MCF 10A (cell line): ENCODE measurements at regions not wholly inside any gene's neighbourhood (a gene's known extent, or its start where the extent isn't known, plus 50 kb on each side); places are given as distances from the start of the nearest gene placed in this dataset.

Experiments used
- BruUV-seq: library from RNA; stranded (reverse); fragments of 400-500 nt; replicated peaks from 2 replicates; lab custom pipeline; 2021; lab: Mats Ljungman, UMichigan
- CTCF ChIA-PET: fragments of 300-600 bp; sonication (Branson Sonifier 250); formaldehyde crosslinking; extraction: SDS; loops from one replicate; lab custom pipeline; 2021; ENCODE audit warnings: antibody characterized with exemption, inconsistent platforms; lab: Yijun Ruan, JAX
- POLR2A ChIA-PET: fragments of 300-600, 350-650 bp; sonication (Branson Sonifier 250); formaldehyde crosslinking; extraction: SDS; loops from one replicate; lab custom pipeline; 2020; ENCODE audit warnings: antibody characterized with exemption, inconsistent platforms; lab: Yijun Ruan, JAX
- DNase-seq: peaks from one replicate; pipeline ENCODE4 v3.0.0-alpha.2; 2018; ENCODE audit not compliant: unreplicated experiment
- H3K27ac Mint-ChIP-seq: one replicate; pipeline ENCODE4 v1.8.0; 2022; ENCODE audit warnings: mild to moderate bottlenecking, low read depth, mixed read lengths; ENCODE audit not compliant: unreplicated experiment
- H3K27me3 Mint-ChIP-seq: one replicate; pipeline ENCODE4 v1.8.0; 2022; ENCODE audit warnings: mixed read lengths; ENCODE audit not compliant: insufficient read depth, unreplicated experiment
- H3K36me3 Mint-ChIP-seq: one replicate; pipeline ENCODE4 v1.8.0; 2022; ENCODE audit warnings: mild to moderate bottlenecking, moderate library complexity, mixed read lengths; ENCODE audit not compliant: insufficient read depth, unreplicated experiment
- H3K4me1 Mint-ChIP-seq: one replicate; pipeline ENCODE4 v1.8.0; 2022; ENCODE audit warnings: mixed read lengths; ENCODE audit not compliant: insufficient read depth, unreplicated experiment
- H3K4me3 Mint-ChIP-seq: one replicate; pipeline ENCODE4 v1.8.0; 2022; ENCODE audit warnings: mild to moderate bottlenecking, moderate library complexity, mixed read lengths; ENCODE audit not compliant: unreplicated experiment
- H3K9me3 Mint-ChIP-seq: one replicate; pipeline ENCODE4 v1.8.0; 2022; ENCODE audit warnings: mixed read lengths; ENCODE audit not compliant: unreplicated experiment
- CTCF ChIP-seq: fragments of 200-600 bp; IDR thresholded peaks from one replicate; pipeline ENCODE4 v1.8.0; 2022; ENCODE audit warnings: antibody characterized with exemption, mild to moderate bottlenecking; ENCODE audit not compliant: unreplicated experiment
- intact Hi-C: fragments of 100-400 bp; cut with micrococcal nuclease; formaldehyde crosslinking; loops from 2 replicates; pipeline ENCODE4 v1.14.1; 2022

- no TSS peak for BruUV-seq
- Mint-ChIP-seq H3K27me3 (no peaks in the 10 kb centered on the region), H3K27ac (peak overlapping the region; percentile 83), H3K36me3 (no peaks in the 10 kb centered on the region), H3K4me1 (peaks cover 26% of the 10 kb centered on the region), H3K9me3 (no peaks in the 10 kb centered on the region), H3K4me3 (peak overlapping the region; percentile 55)
- TF ChIP-seq CTCF, result no peak
- intact Hi-C loops, result loop anchor here (2.0 to 10.0 kb wide), 2 partner anchors 38 to 192 kb away; no protein-coding TSS in a partner anchor
- ChIA-PET POLR2A (interaction anchor here (0.7 to 3.1 kb wide), 12 partner anchors 9 to 192 kb away, joined by 3 to 21 read pairs (median 4); no protein-coding TSS in a partner anchor), CTCF (interaction anchor here (0.6 to 2.1 kb wide), 9 partner anchors 9 to 1259 kb away, joined by 3 to 24 read pairs (median 4); no protein-coding TSS in a partner anchor)
- DNase-seq, result peak; percentile 55
These were observed 458.8 kb downstream of the METTL4 start for GRCh38 chr18:2112435-2113045.

- DNase-seq, result no peak
- peak overlapping the region; percentile 29 for H3K27ac Mint-ChIP-seq
- POLR2A ChIA-PET, result interaction anchor here (0.6 to 0.9 kb wide), 2 partner anchors 33 to 78 kb away, joined by 3 to 4 read pairs; no protein-coding TSS in a partner anchor
- H3K4me1 Mint-ChIP-seq, result peaks cover 26% of the 10 kb centered on the region
- no peak for TF ChIP-seq CTCF
- no peaks in the 10 kb centered on the region for H3K9me3 Mint-ChIP-seq
- H3K27me3 Mint-ChIP-seq, result no peaks in the 10 kb centered on the region
- CTCF ChIA-PET, result interaction anchor here (0.6 to 1.6 kb wide), 3 partner anchors 10 to 200 kb away, joined by 3 to 5 read pairs (median 4); no protein-coding TSS in a partner anchor
- no TSS peak for BruUV-seq
- intact Hi-C loops, result loop anchor here (10.0 kb wide), 1 partner anchor 191 kb away; no protein-coding TSS in a partner anchor
- H3K4me3 Mint-ChIP-seq, result no peak overlapping the region
- H3K36me3 Mint-ChIP-seq, result no peaks in the 10 kb centered on the region
These were observed 457.0 kb downstream of the METTL4 start for GRCh38 chr18:2114289-2114688.

- Mint-ChIP-seq H3K4me1 (peaks cover 26% of the 10 kb centered on the region), H3K4me3 (no peak overlapping the region), H3K27ac (peak overlapping the region; percentile 29), H3K9me3 (no peaks in the 10 kb centered on the region), H3K36me3 (no peaks in the 10 kb centered on the region), H3K27me3 (no peaks in the 10 kb centered on the region)
- POLR2A ChIA-PET, result interaction anchor here (0.6 to 0.9 kb wide), 2 partner anchors 33 to 79 kb away, joined by 3 to 4 read pairs; no protein-coding TSS in a partner anchor
- CTCF ChIA-PET, result interaction anchor here (0.6 to 1.6 kb wide), 3 partner anchors 11 to 199 kb away, joined by 3 to 5 read pairs (median 4); no protein-coding TSS in a partner anchor
- no peak for TF ChIP-seq CTCF
- intact Hi-C loops, result loop anchor here (10.0 kb wide), 1 partner anchor 190 kb away; no protein-coding TSS in a partner anchor
- BruUV-seq, result no TSS peak
- no peak for DNase-seq
These were observed 456.5 kb downstream of the METTL4 start for GRCh38 chr18:2114765-2115164.

- no TSS peak for BruUV-seq
- H3K27ac Mint-ChIP-seq, result no peak overlapping the region
- ChIA-PET POLR2A (interaction anchor here (0.7 to 1.2 kb wide), 3 partner anchors 16 to 26 kb away, joined by 3 to 7 read pairs (median 3); no protein-coding TSS in a partner anchor), CTCF (interaction anchor here (0.6 to 2.0 kb wide), 9 partner anchors 8 to 1580 kb away, joined by 3 to 9 read pairs (median 3); no protein-coding TSS in a partner anchor)
- no peaks in the 10 kb centered on the region for H3K4me1 Mint-ChIP-seq
- H3K27me3 Mint-ChIP-seq, result no peaks in the 10 kb centered on the region
- H3K36me3 Mint-ChIP-seq, result no peaks in the 10 kb centered on the region
- DNase-seq, result no peak
- no peak overlapping the region for H3K4me3 Mint-ChIP-seq
- intact Hi-C loops, result no loop called here
- H3K9me3 Mint-ChIP-seq, result no peaks in the 10 kb centered on the region
- TF ChIP-seq CTCF, result no peak
These were observed 450.1 kb downstream of the METTL4 start for GRCh38 chr18:2121224-2121623.
